ENCODE measurements at regions not wholly inside any gene's neighbourhood (a gene's known extent, or its start where the extent isn't known, plus 50 kb on each side); places are given as distances from the start of the nearest gene placed in this dataset.

DNA sequence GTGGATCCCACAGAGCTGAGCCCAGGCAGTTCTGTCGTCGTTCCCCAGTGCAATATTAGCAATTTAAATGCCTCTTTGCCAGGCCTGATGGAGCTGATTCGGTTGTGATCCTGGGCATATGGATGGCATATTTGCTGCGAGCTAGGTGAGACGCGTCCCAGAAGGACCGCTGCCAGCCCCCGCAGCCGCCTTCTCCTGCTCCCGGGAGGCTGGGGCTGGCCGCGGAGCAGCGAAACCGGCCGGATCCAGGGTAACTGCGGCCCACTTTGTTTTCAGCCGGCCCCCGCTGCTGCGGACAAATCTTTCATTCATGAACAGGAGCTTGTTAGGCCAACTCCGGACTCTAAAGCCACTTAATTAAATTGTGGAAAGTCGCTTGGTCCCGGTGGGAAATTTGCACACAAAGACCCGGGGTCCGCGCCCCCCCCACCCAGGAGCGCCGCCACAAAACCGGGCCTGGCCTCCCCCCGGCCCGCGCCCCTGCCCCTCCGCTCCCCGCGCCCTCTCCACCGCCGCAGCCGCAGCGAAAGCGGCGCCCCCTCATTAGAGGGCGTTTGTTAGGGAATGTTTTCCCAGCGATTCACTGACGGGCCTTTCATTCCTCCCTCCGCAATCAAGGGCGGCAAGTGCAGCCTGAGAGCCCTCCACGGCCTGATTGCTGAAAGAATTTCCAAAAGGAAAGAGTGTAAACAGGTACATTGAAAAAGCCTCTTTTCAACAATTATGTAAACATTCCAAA is 383.3 kb downstream of the RRAGC start:
- in situ Hi-C loops (cut with MboI) (no loop called here), intact Hi-C loops (cut with micrococcal nuclease) (no loop called here)
- H3K9me3 ChIP-seq (replicated peaks; ENCODE audit: control insufficient read depth, insufficient read depth, low read depth, low read length), result no peaks in the 10 kb centered on the region
- TF ChIP-seq ZNF766 (CRISPR knock-in tag; conservative IDR thresholded peaks at IDR 0.05), result no peak
- no peak for TF ChIP-seq MBD2 (IDR thresholded peaks at IDR 0.05; ENCODE audit: borderline replicate concordance, low read depth)
- TF ChIP-seq RBBP5 (IDR thresholded peaks at IDR 0.05; ENCODE audit: borderline replicate concordance, insufficient read depth, low read length, poor library complexity, severe bottlenecking), result no peak
- TF ChIP-seq E2F6 (IDR thresholded peaks at IDR 0.05; ENCODE audit: borderline replicate concordance in 1 of 2, extremely low read depth in 1 of 2, insufficient read depth in 1 of 2, insufficient read length in 1 of 2, low read depth in 1 of 2, low read length in 1 of 2, poor library complexity in 1 of 2, severe bottlenecking in 1 of 2), result no peak
- TF ChIP-seq GTF2F1 (IDR thresholded peaks at IDR 0.05; ENCODE audit: low read depth, low read length), result no peak
- no peak for TF ChIP-seq ILF3 (IDR thresholded peaks at IDR 0.05; ENCODE audit: borderline replicate concordance)
- TF ChIP-seq, protein P1, sequence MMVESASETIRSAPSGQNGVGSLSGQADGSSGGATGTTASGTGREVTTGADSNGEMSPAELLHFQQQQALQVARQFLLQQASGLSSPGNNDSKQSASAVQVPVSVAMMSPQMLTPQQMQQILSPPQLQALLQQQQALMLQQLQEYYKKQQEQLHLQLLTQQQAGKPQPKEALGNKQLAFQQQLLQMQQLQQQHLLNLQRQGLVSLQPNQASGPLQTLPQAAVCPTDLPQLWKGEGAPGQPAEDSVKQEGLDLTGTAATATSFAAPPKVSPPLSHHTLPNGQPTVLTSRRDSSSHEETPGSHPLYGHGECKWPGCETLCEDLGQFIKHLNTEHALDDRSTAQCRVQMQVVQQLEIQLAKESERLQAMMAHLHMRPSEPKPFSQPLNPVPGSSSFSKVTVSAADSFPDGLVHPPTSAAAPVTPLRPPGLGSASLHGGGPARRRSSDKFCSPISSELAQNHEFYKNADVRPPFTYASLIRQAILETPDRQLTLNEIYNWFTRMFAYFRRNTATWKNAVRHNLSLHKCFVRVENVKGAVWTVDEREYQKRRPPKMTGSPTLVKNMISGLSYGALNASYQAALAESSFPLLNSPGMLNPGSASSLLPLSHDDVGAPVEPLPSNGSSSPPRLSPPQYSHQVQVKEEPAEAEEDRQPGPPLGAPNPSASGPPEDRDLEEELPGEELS (CRISPR knock-in tag; IDR thresholded peaks at IDR 0.05; ENCODE audit: borderline replicate concordance), result no peak
- no peak for TF ChIP-seq HNRNPH1 (optimal IDR thresholded peaks at IDR 0.05; ENCODE audit: low read depth, low read length)
- TF ChIP-seq, protein P2, sequence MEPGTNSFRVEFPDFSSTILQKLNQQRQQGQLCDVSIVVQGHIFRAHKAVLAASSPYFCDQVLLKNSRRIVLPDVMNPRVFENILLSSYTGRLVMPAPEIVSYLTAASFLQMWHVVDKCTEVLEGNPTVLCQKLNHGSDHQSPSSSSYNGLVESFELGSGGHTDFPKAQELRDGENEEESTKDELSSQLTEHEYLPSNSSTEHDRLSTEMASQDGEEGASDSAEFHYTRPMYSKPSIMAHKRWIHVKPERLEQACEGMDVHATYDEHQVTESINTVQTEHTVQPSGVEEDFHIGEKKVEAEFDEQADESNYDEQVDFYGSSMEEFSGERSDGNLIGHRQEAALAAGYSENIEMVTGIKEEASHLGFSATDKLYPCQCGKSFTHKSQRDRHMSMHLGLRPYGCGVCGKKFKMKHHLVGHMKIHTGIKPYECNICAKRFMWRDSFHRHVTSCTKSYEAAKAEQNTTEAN (CRISPR knock-in tag; IDR thresholded peaks at IDR 0.05), result no peak
- no peak for TF ChIP-seq CTCFL (IDR thresholded peaks at IDR 0.05; ENCODE audit: borderline replicate concordance, insufficient read depth, low read depth, low read length, poor library complexity, severe bottlenecking)
- TF ChIP-seq ELF4 (CRISPR knock-in tag; IDR thresholded peaks at IDR 0.05), result no peak
- TF ChIP-seq TAF7 (tag; IDR thresholded peaks at IDR 0.05), result no peak
- no peak for TF ChIP-seq FOXM1 (IDR thresholded peaks at IDR 0.05; ENCODE audit: low read depth)
- no peak for TF ChIP-seq FOXM1 (CRISPR knock-in tag; IDR thresholded peaks at IDR 0.05; ENCODE audit: low read depth)
- no peak for TF ChIP-seq LEF1 (IDR thresholded peaks at IDR 0.05)
- H3K27me3 ChIP-seq (ENCODE audit: control insufficient read depth in 2 of 2, insufficient read depth in 2 of 2, low read length in 2 of 2), result peaks cover 18 to 34% of the 10 kb centered on the region in 2 experiments; a peak in 3 of 5 replicates
- no peak overlapping the region for H2AFZ ChIP-seq (ENCODE audit: low read depth, low read length)
- H3K36me3 ChIP-seq (ENCODE audit: control insufficient read depth, insufficient read depth, low read length), result no peaks in the 10 kb centered on the region
- H3K4me1 ChIP-seq (replicated peaks in 1 of 2; ENCODE audit: control insufficient read depth in 2 of 2, insufficient read depth in 2 of 2, low read length in 2 of 2), result peaks cover 0 to 4% of the 10 kb centered on the region in 2 experiments; a peak in 1 of 5 replicates
- H3K4me3 ChIP-seq, result no peak overlapping the region
- ATAC-seq (no peak), DNase-seq (ENCODE audit: extremely low read depth in 1 of 4, low spot score in 3 of 4) (no peak), FAIRE-seq (no peak)
- H4K20me1 ChIP-seq (replicated peaks; ENCODE audit: control insufficient read depth, insufficient read depth, low read length), result no peaks in the 10 kb centered on the region
- no TSS peak for BruUV-seq (replicated peaks)
- 27% methylated on average over 33 of the region's 46 CpGs for WGBS (ENCODE audit: insufficient coverage, low coverage, missing lambda C conversion rate)
- H3K27ac ChIP-seq (ENCODE audit: extremely low read depth, low read depth, low read length), result no peak overlapping the region
- POLR2A ChIA-PET, result interaction anchor here (0.5 to 1.3 kb wide), 2 partner anchors 9 to 91 kb away, joined by 3 read pairs; no protein-coding TSS in a partner anchor
- H3K9me1 ChIP-seq (ENCODE audit: control insufficient read depth, insufficient read depth, low read length), result no peaks in the 10 kb centered on the region
- CTCF ChIA-PET (ENCODE audit: low intra/inter-chr PET ratio), result interaction anchor here (0.7 kb wide), 1 partner anchor 27 kb away, joined by 4 read pairs; no protein-coding TSS in a partner anchor
- no peaks in the 10 kb centered on the region for H3K79me2 ChIP-seq (ENCODE audit: control insufficient read depth, insufficient read depth, low read length)
- no peak overlapping the region for H3K9ac ChIP-seq (ENCODE audit: insufficient read depth in 1 of 2, low read depth in 2 of 2, low read length in 2 of 2)
- H3K4me2 ChIP-seq (ENCODE audit: insufficient read depth, low read length), result no peak overlapping the region

Data from K562 (cell line).